ENCODE measurements at regions not wholly inside any gene's neighbourhood (a gene's known extent, or its start where the extent isn't known, plus 50 kb on each side); places are given as distances from the start of the nearest gene placed in this dataset.
A peak's percentile ranks its signal among the peaks of the same experiment; 100 is the strongest.
"Not testable (repeated sequence)": the region's sequence is repeated elsewhere in the genome, so short reads cannot be mapped to it uniquely, and the experiment has no call there.

- peak; percentile 65 for DNase-seq (ENCODE audit: low read depth)
These were observed 141.0 kb upstream of the KCNJ18 start for GRCh38 chr17:21551081-21551881.

- DNase-seq (ENCODE audit: low read depth), result not testable (repeated sequence)
These were observed 133.4 kb upstream of the KCNJ18 start for GRCh38 chr17:21558921-21559320.

- no peak for DNase-seq (ENCODE audit: low read depth)
These were observed 128.1 kb upstream of the KCNJ18 start for GRCh38 chr17:21564262-21564661.

- DNase-seq (ENCODE audit: low read depth), result not testable (repeated sequence)
These were observed 127.6 kb upstream of the KCNJ18 start for GRCh38 chr17:21564757-21565156.

GRCh38 chr17:21570427-21570826 lies 121.9 kb upstream of the KCNJ18 start:
- not testable (repeated sequence) for DNase-seq (ENCODE audit: low read depth)

- not testable (repeated sequence) for DNase-seq (ENCODE audit: low read depth)
These were observed 120.2 kb upstream of the KCNJ18 start for GRCh38 chr17:21572148-21572547.

GRCh38 chr17:21573271-21573960 lies 118.9 kb upstream of the KCNJ18 start:
- not testable (repeated sequence) for DNase-seq (ENCODE audit: low read depth)

GRCh38 chr17:21573961-21574610 lies 118.2 kb upstream of the KCNJ18 start:
- DNase-seq (ENCODE audit: low read depth), result no peak

GRCh38 chr17:21574611-21575255 lies 117.6 kb upstream of the KCNJ18 start:
- DNase-seq (ENCODE audit: low read depth), result not testable (repeated sequence)

GRCh38 chr17:21578783-21579182 lies 113.5 kb upstream of the KCNJ18 start:
- DNase-seq (ENCODE audit: low read depth), result not testable (repeated sequence)

- DNase-seq (ENCODE audit: low read depth), result no peak
These were observed 99.5 kb upstream of the KCNJ18 start for GRCh38 chr17:21592774-21593173.

GRCh38 chr17:21593452-21594105 lies 98.7 kb upstream of the KCNJ18 start:
- DNase-seq (ENCODE audit: low read depth), result not testable (repeated sequence)

GRCh38 chr17:21595086-21595485 lies 97.2 kb upstream of the KCNJ18 start:
- no peak for DNase-seq (ENCODE audit: low read depth)

GRCh38 chr17:21602176-21602575 lies 90.1 kb upstream of the KCNJ18 start:
- no peak for DNase-seq (ENCODE audit: low read depth)

GRCh38 chr17:21603292-21603691 lies 89.0 kb upstream of the KCNJ18 start:
- not testable (repeated sequence) for DNase-seq (ENCODE audit: low read depth)

GRCh38 chr17:21611443-21611842 lies 80.9 kb upstream of the KCNJ18 start:
- not testable (repeated sequence) for DNase-seq (ENCODE audit: low read depth)

GRCh38 chr17:21612123-21613070 lies 79.9 kb upstream of the KCNJ18 start:
- DNase-seq (ENCODE audit: low read depth), result not testable (repeated sequence)

- DNase-seq (ENCODE audit: low read depth), result no peak
These were observed 79.3 kb upstream of the KCNJ18 start for GRCh38 chr17:21613071-21613429.

GRCh38 chr17:21626987-21627386 lies 65.3 kb upstream of the KCNJ18 start:
- DNase-seq (ENCODE audit: low read depth), result not testable (repeated sequence)

Data from HS-27A (cell line).